ENCODE measurements at regions not wholly inside any gene's neighbourhood (a gene's known extent, or its start where the extent isn't known, plus 50 kb on each side); places are given as distances from the start of the nearest gene placed in this dataset.

DNA sequence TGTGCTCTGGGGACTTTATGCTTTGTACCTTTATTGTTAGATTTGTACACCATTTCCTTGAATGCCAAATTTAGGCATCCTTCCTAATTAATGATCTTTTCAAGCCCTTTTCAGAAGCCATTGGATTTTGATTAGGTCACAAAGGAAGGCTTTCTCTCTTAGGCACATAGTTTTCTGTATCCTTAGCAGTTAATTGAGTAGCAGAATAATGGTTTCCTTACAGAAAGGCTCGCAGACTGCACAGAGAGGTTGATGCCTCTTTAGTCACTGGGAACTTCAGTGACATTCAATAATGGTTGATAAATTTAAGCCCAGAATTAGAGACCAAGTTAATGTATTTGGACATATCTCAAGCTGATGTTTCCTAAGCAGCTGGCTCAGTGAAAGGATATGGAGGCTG is 139.1 kb upstream of the VGLL2 start:
- no peaks in the 10 kb centered on the region for H3K27me3 ChIP-seq (ENCODE audit: control insufficient read depth, low read length)
- H3K4me3 ChIP-seq (ENCODE audit: low read length) = no peak overlapping the region
- H3K36me3 ChIP-seq (ENCODE audit: control insufficient read depth, low read length) = no peaks in the 10 kb centered on the region
- TF ChIP-seq EZH2phosphoT487 (IDR thresholded peaks at IDR 0.05; ENCODE audit: borderline replicate concordance, low read length) = no peak
- TF ChIP-seq, protein P1, sequence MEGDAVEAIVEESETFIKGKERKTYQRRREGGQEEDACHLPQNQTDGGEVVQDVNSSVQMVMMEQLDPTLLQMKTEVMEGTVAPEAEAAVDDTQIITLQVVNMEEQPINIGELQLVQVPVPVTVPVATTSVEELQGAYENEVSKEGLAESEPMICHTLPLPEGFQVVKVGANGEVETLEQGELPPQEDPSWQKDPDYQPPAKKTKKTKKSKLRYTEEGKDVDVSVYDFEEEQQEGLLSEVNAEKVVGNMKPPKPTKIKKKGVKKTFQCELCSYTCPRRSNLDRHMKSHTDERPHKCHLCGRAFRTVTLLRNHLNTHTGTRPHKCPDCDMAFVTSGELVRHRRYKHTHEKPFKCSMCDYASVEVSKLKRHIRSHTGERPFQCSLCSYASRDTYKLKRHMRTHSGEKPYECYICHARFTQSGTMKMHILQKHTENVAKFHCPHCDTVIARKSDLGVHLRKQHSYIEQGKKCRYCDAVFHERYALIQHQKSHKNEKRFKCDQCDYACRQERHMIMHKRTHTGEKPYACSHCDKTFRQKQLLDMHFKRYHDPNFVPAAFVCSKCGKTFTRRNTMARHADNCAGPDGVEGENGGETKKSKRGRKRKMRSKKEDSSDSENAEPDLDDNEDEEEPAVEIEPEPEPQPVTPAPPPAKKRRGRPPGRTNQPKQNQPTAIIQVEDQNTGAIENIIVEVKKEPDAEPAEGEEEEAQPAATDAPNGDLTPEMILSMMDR (IDR thresholded peaks at IDR 0.05; ENCODE audit: low read depth, low read length, poor library complexity, severe bottlenecking) = no peak
- H3K27ac ChIP-seq (ENCODE audit: low read depth, low read length) = no peak overlapping the region
- H3K9me3 ChIP-seq (ENCODE audit: control insufficient read depth, insufficient read depth, low read length) = no peaks in the 10 kb centered on the region
- no peak overlapping the region for H3K4me2 ChIP-seq (ENCODE audit: low read length)
- H3F3A ChIP-seq (ENCODE audit: control insufficient read depth, insufficient read depth) = no peaks in the 10 kb centered on the region
- no peaks in the 10 kb centered on the region for H3K9me2 ChIP-seq (replicated peaks; ENCODE audit: control insufficient read depth, low read length)
- H3K79me2 ChIP-seq (ENCODE audit: control insufficient read depth, low read length) = no peaks in the 10 kb centered on the region
- no peaks in the 10 kb centered on the region for H4K20me1 ChIP-seq (ENCODE audit: control insufficient read depth, insufficient read depth, low read depth, low read length)
- no peaks in the 10 kb centered on the region for H3K4me1 ChIP-seq (ENCODE audit: control insufficient read depth, low read length)

DNA sequence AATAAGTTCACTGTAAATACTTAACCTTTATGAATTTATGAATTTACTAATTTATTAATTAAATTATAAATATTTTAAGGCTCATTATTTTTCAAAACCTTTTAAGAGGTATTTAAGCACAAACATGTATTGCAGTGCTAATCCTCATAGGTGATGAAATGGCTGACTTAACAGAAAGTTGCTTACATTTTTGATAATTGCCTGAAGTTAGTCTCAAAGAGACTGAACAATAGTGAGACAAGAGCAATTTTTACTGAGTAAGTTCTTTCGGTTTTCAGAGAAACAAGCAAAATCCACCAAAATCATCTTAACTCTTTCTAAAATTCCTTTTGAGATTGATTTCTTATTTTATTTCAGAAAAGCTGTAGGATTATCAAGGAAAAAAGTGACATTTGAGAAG is 137.3 kb upstream of the VGLL2 start:
- no peaks in the 10 kb centered on the region for H3K9me3 ChIP-seq (ENCODE audit: control insufficient read depth, insufficient read depth, low read length)
- no peaks in the 10 kb centered on the region for H3F3A ChIP-seq (ENCODE audit: control insufficient read depth, insufficient read depth)
- no peaks in the 10 kb centered on the region for H3K9me2 ChIP-seq (replicated peaks; ENCODE audit: control insufficient read depth, low read length)
- H3K36me3 ChIP-seq (ENCODE audit: control insufficient read depth, low read length) = no peaks in the 10 kb centered on the region
- H3K4me1 ChIP-seq (ENCODE audit: control insufficient read depth, low read length) = no peaks in the 10 kb centered on the region
- H3K4me3 ChIP-seq (ENCODE audit: low read length) = no peak overlapping the region
- no peak overlapping the region for H3K27ac ChIP-seq (ENCODE audit: low read depth, low read length)
- no peak overlapping the region for H3K4me2 ChIP-seq (ENCODE audit: low read length)
- TF ChIP-seq, protein P1 (IDR thresholded peaks at IDR 0.05; ENCODE audit: low read depth, low read length, poor library complexity, severe bottlenecking) = no peak
- no peaks in the 10 kb centered on the region for H3K27me3 ChIP-seq (ENCODE audit: control insufficient read depth, low read length)
- no peaks in the 10 kb centered on the region for H4K20me1 ChIP-seq (ENCODE audit: control insufficient read depth, insufficient read depth, low read depth, low read length)
- no peaks in the 10 kb centered on the region for H3K79me2 ChIP-seq (ENCODE audit: control insufficient read depth, low read length)

DNA sequence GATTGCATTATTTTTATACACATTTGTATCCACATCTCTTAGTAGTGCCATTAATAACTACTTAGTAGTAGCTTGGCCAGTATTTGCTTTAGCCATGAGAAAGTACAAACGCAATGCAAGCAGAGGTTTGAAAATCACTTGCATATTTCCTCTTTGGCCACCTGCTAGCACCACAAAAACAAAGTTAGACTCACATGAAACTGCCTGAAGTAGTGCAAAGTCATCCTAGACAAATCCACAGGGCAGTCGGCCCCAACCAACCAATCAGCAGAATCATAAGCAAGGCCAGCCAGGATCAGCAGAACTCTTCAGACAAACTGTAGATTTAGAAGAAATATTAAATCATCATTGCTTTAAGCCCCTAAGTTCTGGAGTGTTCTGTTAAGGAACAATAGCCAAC is 135.2 kb upstream of the VGLL2 start:
- Histone ChIP-seq H3K27ac (ENCODE audit: low read depth, low read length) (no peak overlapping the region), H3K4me2 (ENCODE audit: low read length) (no peak overlapping the region), H4K20me1 (ENCODE audit: control insufficient read depth, insufficient read depth, low read depth, low read length) (no peaks in the 10 kb centered on the region), H3K79me2 (ENCODE audit: control insufficient read depth, low read length) (no peaks in the 10 kb centered on the region), H3K36me3 (ENCODE audit: control insufficient read depth, low read length) (no peaks in the 10 kb centered on the region), H3K4me1 (ENCODE audit: control insufficient read depth, low read length) (no peaks in the 10 kb centered on the region), H3K9me3 (ENCODE audit: control insufficient read depth, insufficient read depth, low read length) (no peaks in the 10 kb centered on the region), H3K27me3 (ENCODE audit: control insufficient read depth, low read length) (no peaks in the 10 kb centered on the region), H3K9me2 (replicated peaks; ENCODE audit: control insufficient read depth, low read length) (no peaks in the 10 kb centered on the region), H3K4me3 (ENCODE audit: low read length) (no peak overlapping the region), H3F3A (ENCODE audit: control insufficient read depth, insufficient read depth) (no peaks in the 10 kb centered on the region)
- TF ChIP-seq, protein P1 (IDR thresholded peaks at IDR 0.05; ENCODE audit: low read depth, low read length, poor library complexity, severe bottlenecking) = no peak
- no peak for TF ChIP-seq EZH2phosphoT487 (IDR thresholded peaks at IDR 0.05; ENCODE audit: borderline replicate concordance, low read length)

DNA sequence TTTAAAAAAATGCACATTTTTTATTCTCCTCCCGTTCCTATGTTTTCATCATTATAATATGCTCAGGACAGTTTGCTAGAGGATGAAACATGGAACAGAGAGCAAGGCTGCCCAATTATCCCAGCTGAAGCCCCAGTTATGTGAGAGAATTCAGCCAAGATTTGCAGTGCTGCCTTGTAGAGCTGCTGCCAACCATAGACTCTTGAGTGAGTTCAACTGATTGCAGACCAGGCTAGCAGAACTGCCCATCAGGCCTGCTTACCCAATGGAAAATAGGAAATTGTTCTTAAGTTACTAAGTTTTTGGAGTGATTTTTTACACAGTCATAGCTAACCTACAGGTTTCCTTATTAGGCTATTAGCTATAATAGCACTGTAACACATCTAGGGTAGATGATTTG is 128.7 kb upstream of the VGLL2 start:
- no peak for TF ChIP-seq EZH2phosphoT487 (IDR thresholded peaks at IDR 0.05; ENCODE audit: borderline replicate concordance, low read length)
- TF ChIP-seq, protein P1 (IDR thresholded peaks at IDR 0.05; ENCODE audit: low read depth, low read length, poor library complexity, severe bottlenecking) = no peak
- Histone ChIP-seq H3K27ac (ENCODE audit: low read depth, low read length) (no peak overlapping the region), H3K79me2 (ENCODE audit: control insufficient read depth, low read length) (no peaks in the 10 kb centered on the region), H3K9me3 (ENCODE audit: control insufficient read depth, insufficient read depth, low read length) (no peaks in the 10 kb centered on the region), H3K9me2 (replicated peaks; ENCODE audit: control insufficient read depth, low read length) (no peaks in the 10 kb centered on the region), H3K4me3 (ENCODE audit: low read length) (no peak overlapping the region), H3F3A (ENCODE audit: control insufficient read depth, insufficient read depth) (no peaks in the 10 kb centered on the region), H3K36me3 (ENCODE audit: control insufficient read depth, low read length) (no peaks in the 10 kb centered on the region), H3K4me2 (ENCODE audit: low read length) (no peak overlapping the region), H3K27me3 (ENCODE audit: control insufficient read depth, low read length) (no peaks in the 10 kb centered on the region; the same call in 1 of the 2 replicates), H4K20me1 (ENCODE audit: control insufficient read depth, insufficient read depth, low read depth, low read length) (no peaks in the 10 kb centered on the region), H3K4me1 (ENCODE audit: control insufficient read depth, low read length) (peaks cover 6% of the 10 kb centered on the region)
